GM12878 (cell line): ENCODE measurements at regions not wholly inside any gene's neighbourhood (a gene's known extent, or its start where the extent isn't known, plus 50 kb on each side); places are given as distances from the start of the nearest gene placed in this dataset.

ENCODE experiments used
- ATAC-seq: fragments of 200-7000 bp; cut with Tn5 transposase; 3 replicates; pipeline ENCODE4 v1.9.1; 2020; ENCODE audit warnings: mild to moderate bottlenecking, moderate library complexity
- BruUV-seq: library from RNA; stranded (reverse); fragments of 400-500 nt; replicated peaks from 2 replicates; lab custom pipeline; 2021; lab: Mats Ljungman, UMichigan
- CTCF ChIA-PET: fragments of 300-600 bp; sonication (Branson Sonifier 250); formaldehyde crosslinking; extraction: SDS; loops from one replicate; lab custom pipeline; 2021; ENCODE audit warnings: inconsistent platforms; lab: Yijun Ruan, JAX
- POLR2A ChIA-PET: fragments of 350-600 bp; formaldehyde crosslinking; extraction: SDS; loops from one replicate; lab custom pipeline; 2021; ENCODE audit warnings: inconsistent platforms; lab: Charles Lee
- RAD21 ChIA-PET: fragments of 300-600 bp; sonication (Branson Sonifier 250); formaldehyde crosslinking; loops from one replicate; lab custom pipeline; 2023; ENCODE audit warnings: antibody characterized with exemption; ENCODE audit not compliant: unreplicated experiment; lab: Charles Lee
- SMC1A ChIA-PET: fragments of 300-600 bp; sonication (Branson Sonifier 250); formaldehyde crosslinking; loops from one replicate; lab custom pipeline; 2023; ENCODE audit not compliant: unreplicated experiment, uncharacterized antibody; lab: Charles Lee
- DNase-seq: peaks from one replicate; pipeline ENCODE4 v3.0.0-alpha.2; 2011; ENCODE audit warnings: low read depth, low spot score
- FAIRE-seq: peaks from 3 replicates; lab custom pipeline; 2011; peaks lifted over from hg19 to GRCh38; lab: Jason Lieb, UNC
- H2AFZ ChIP-seq: 2 replicates; pipeline ENCODE4 v1.6.0; 2011; ENCODE audit warnings: low read depth, low read length, control low read depth; ENCODE audit not compliant: control insufficient read depth
- H3K27ac ChIP-seq: 2 replicates; pipeline ENCODE4 v1.5.1; 2011; ENCODE audit warnings: control low read depth; ENCODE audit not compliant: control insufficient read depth, insufficient read depth
- H3K27me3 ChIP-seq, 2 experiments: replicated peaks in 1 of 2; 2 replicates each; pipeline versions ENCODE4 v1.6.0 to v1.6.1; 2011; ENCODE audit warnings: low read length in 1 of 2; ENCODE audit not compliant: control insufficient read depth in 2 of 2, insufficient read depth in 2 of 2
- H3K36me3 ChIP-seq, 2 experiments: 2 replicates each; pipeline ENCODE4 v1.5.1; 2011; ENCODE audit warnings: low read length in 1 of 2; ENCODE audit not compliant: control insufficient read depth in 2 of 2, insufficient read depth in 2 of 2
- H3K4me1 ChIP-seq: 2 replicates; pipeline ENCODE4 v1.6.1; 2011; ENCODE audit warnings: mild to moderate bottlenecking, low read length, moderate library complexity, mixed read lengths; ENCODE audit not compliant: control insufficient read depth, insufficient read depth
- H3K4me2 ChIP-seq: 2 replicates; pipeline ENCODE4 v1.6.0; 2011; ENCODE audit warnings: control low read depth; ENCODE audit not compliant: control insufficient read depth, insufficient read depth
- H3K4me3 ChIP-seq: fragments of 200-600 bp; sonication (generic); 2 replicates; pipeline ENCODE4 v1.5.1; 2016
- H3K79me2 ChIP-seq: 2 replicates; pipeline ENCODE4 v1.6.0; 2011; ENCODE audit warnings: low read length; ENCODE audit not compliant: control insufficient read depth, insufficient read depth
- H3K9ac ChIP-seq: 2 replicates; pipeline ENCODE4 v1.8.0; 2011; ENCODE audit warnings: low read length, control low read depth, mixed read lengths; ENCODE audit not compliant: control insufficient read depth, insufficient read depth
- H3K9me3 ChIP-seq: replicated peaks from 3 replicates; pipeline ENCODE4 v1.5.1; 2011; ENCODE audit warnings: mild to moderate bottlenecking, low read length; ENCODE audit not compliant: control insufficient read depth, insufficient read depth
- H4K20me1 ChIP-seq: 2 replicates; pipeline ENCODE4 v1.6.0; 2011; ENCODE audit not compliant: control insufficient read depth, insufficient read depth
- POLR2AphosphoS2 ChIP-seq: IDR thresholded peaks from 2 replicates; pipeline ENCODE4 v1.6.1; 2011; ENCODE audit warnings: low read depth, mild to moderate bottlenecking, low read length, improper control_type of control experiment, moderate library complexity
- ZBTB40 ChIP-seq: fragments of 450-650 bp; IDR thresholded peaks from 2 replicates; pipeline ENCODE4 v1.6.1; 2016; ENCODE audit warnings: mild to moderate bottlenecking, moderate library complexity, borderline replicate concordance
- WGBS: methylation state at CpG from one replicate; pipeline ENCODE4 v1.1.6; 2016; ENCODE audit warnings: low lambda C conversion rate; ENCODE audit not compliant: insufficient replicate concordance, insufficient coverage; ENCODE audit errors: missing lambda C conversion rate; 5-methylcytosine and 5-hydroxymethylcytosine counted together
- in situ Hi-C: fragments of 300-500 bp; cut with MboI; formaldehyde crosslinking; loops from 9 replicates; pipeline ENCODE4 v1.14.3; 2018; ENCODE audit warnings: mixed read lengths
- intact Hi-C: fragments of 100-400 bp; cut with micrococcal nuclease; formaldehyde crosslinking; loops from one replicate; pipeline ENCODE4 v1.14.2; 2022; ENCODE audit not compliant: unreplicated experiment

GRCh38 chr2:139730197-139730596, 950.0 kb upstream of the NXPH2 start:
- H4K20me1 ChIP-seq: no peaks in the 10 kb centered on the region
- ChIA-PET CTCF (interaction anchor here (1.0 to 1.4 kb wide), 2 partner anchors 9 to 11 kb away, joined by 3 to 6 read pairs; no protein-coding TSS in a partner anchor), SMC1A (interaction anchor here (1.1 to 1.2 kb wide), 2 partner anchors 10 to 12 kb away, joined by 3 to 5 read pairs; no protein-coding TSS in a partner anchor), RAD21 (no interaction called here)
- H3K27ac ChIP-seq: no peak overlapping the region
- H3K9ac ChIP-seq: no peak overlapping the region
- no TSS peak for BruUV-seq
- ATAC-seq: no peak
- intact Hi-C loops (no loop called here), in situ Hi-C loops (no loop called here)
- no peak overlapping the region for H2AFZ ChIP-seq
- no peaks in the 10 kb centered on the region for H3K36me3 ChIP-seq
- no peaks in the 10 kb centered on the region for H3K79me2 ChIP-seq
- no peak overlapping the region for H3K4me2 ChIP-seq
- no peak for DNase-seq
- no peaks in the 10 kb centered on the region for H3K9me3 ChIP-seq
- 29% methylated on average over 4 of the region's 4 CpGs for WGBS
- TF ChIP-seq ZBTB40: no peak
- no peak for TF ChIP-seq POLR2AphosphoS2
- TF ChIP-seq, all 136 proteins: peak for 0
- FAIRE-seq: no peak
- Histone ChIP-seq H3K4me3 (no peak overlapping the region), H3K27me3 (no peaks in the 10 kb centered on the region), H3K4me1 (no peaks in the 10 kb centered on the region)
- POLR2A ChIA-PET: no interaction called here
